ENCODE measurements at regions not wholly inside any gene's neighbourhood (a gene's known extent, or its start where the extent isn't known, plus 50 kb on each side); places are given as distances from the start of the nearest gene placed in this dataset.

GRCh38 chr6:21522797-21523456, 70.6 kb upstream of the SOX4 start:
- no peak for DNase-seq

DNA sequence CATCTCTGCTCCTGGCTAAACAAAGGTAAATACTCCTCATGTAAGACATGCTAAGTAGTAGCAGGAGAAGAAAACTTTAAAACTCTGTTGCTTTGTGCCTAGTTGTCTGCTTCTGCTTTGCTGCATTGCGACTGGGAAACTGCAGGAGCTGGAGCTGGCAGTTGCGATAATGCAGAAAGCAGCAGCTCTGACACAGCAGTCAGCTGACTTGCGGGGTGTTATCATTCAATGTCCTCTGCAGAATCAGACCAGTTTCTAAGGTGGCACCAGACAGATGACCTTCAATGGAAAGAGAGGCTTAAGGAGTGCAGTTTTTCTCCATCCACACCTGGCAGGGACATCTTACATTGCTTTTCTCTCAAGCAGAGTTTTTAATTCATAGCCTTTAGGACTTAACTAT, 69.9 kb upstream of the SOX4 start:
- no peak for DNase-seq

DNA sequence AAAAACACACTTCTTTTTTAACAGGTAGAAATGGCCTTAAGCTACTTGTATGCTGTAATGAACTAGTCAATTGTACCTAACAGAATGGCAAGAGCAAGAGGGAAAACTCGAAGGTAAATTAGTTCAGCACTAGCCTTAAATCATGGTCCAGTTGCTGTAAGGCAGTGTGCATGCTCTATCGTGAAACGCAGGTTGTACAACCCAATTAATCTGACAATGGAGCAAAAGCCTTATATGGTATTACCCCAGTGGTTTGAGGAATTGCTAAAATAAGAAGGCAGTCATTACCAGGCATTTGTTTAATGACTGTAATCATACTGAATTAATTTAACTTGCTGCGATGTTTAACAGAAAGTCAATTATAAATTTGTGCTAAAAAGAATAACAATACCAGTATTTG, 69.3 kb upstream of the SOX4 start:
- DNase-seq, result no peak

DNA sequence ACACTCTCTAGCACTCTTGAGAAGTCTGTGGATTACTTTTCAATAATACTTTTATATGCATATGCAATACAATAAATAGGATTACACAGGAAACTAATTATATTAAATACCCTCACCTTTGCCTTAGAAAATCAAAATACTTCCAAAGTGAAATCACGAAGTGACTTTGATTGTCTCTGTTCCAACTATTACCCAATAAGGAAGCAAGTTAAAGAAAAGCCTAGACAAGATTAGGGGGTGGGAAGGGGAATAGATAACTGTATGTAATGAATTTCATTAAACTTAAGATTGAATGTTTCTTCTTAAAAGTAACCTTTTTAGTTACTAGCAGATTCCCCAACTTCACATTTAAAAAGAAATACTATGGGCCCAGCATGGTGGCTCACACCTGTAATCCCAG, 66.6 kb upstream of the SOX4 start:
- DNase-seq, result no peak

DNA sequence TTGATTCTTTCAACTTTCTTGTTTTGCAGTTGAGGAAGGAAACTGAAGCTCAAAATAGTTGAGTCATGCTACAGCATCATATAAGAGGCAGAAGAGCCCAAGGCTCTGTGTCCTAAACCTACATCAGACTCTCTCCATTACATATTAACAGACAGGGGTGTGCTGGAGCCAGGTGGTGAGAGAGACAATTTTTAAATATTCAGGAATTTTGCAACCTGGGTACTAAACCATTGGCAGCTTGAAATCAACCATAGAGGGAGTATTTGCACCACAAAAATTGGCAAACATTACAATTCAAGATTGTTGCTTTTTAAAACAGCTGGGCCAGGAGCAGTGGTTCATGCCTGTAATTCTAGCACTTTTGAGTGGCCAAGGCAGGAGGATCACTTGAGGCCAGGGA, 65.8 kb upstream of the SOX4 start:
- no peak for DNase-seq

- DNase-seq, result no peak
Measured at GRCh38 chr6:21529431-21529830, 64.1 kb upstream of the SOX4 start.

DNA sequence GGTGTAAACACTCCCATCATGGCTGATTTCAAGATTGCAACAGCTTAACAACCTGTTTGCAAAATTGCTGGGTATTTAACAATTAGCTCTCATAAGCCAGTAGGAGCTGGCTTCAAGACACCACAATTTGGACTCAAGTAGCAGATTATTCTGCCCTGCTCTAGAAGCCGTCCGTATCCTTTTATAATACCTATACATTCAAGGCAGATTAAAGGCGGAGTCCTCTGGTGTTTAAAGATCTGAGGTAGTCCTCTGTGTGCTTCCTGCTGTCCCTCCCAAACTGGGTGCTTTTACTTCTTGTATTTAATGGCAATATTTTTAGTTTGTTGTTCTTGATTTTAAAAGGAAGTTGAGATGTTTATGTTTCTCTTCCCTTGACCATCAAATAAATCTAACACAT, 62.2 kb upstream of the SOX4 start:
- no peak for DNase-seq

- DNase-seq, result no peak
Measured at GRCh38 chr6:21533678-21534077, 59.9 kb upstream of the SOX4 start.

GRCh38 chr6:21536280-21536766, 57.2 kb upstream of the SOX4 start:
- DNase-seq, result no peak

DNA sequence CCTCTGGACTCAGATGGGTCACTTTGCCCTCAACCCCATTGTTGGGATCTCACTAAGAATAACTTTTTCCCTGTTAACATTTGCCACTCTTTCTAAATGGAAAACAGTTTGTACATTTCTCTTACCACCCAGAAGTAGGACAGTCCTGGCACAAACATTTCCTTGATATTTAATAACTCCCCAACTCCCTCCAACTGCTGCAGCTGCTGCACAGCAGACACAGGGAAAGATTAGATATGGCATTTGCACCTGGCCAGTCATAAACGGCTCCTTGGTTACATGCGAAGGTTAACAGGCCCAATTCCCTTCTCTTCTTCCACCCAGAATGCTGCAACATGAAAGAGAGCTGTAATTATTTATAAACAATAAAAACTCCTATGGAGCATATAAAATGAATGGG, 55.9 kb upstream of the SOX4 start:
- DNase-seq, result no peak

DNA sequence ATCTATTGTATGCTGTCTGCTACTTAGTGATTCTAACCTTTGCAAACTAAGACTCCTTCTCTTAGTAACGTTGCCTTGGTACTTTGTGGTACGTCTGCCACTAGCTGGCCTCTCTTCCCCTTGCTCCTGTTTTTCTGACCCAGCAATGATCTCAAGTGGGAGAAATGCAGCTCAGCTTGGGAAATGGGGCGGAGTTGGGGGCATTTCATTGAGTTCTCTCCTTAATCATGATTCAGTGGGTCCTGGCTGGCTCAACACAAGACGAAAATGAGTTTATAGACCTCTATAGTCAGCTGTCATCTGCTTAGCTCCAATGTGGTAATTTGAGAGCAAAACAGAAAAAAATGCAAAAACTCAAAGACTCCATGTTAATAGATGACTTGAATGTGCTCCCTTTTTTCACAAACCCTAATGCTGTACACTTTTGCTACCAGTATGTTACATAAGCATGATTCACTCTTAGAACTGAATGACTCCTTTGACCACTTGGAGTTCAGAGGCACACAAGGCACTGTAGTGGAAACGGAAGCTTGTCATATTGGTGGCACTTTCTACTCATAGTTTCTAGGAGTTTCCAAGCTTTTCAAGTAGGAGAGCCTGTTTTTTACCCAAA, 55.3 kb upstream of the SOX4 start:
- DNase-seq, result no peak

GRCh38 chr6:21539621-21540100, 53.9 kb upstream of the SOX4 start:
- DNase-seq, result no peak
